Ishikawa (cell line): ENCODE measurements at regions not wholly inside any gene's neighbourhood (a gene's known extent, or its start where the extent isn't known, plus 50 kb on each side); places are given as distances from the start of the nearest gene placed in this dataset.

Experiments
- EP300 ChIP-seq: IDR thresholded peaks from 2 replicates; pipeline ENCODE4 v1.6.1; 2012; ENCODE audit warnings: borderline replicate concordance
- FOXM1 ChIP-seq: IDR thresholded peaks from 2 replicates; pipeline ENCODE4 v1.6.1; 2012; ENCODE audit warnings: low read depth, borderline replicate concordance
- RAD21 ChIP-seq: IDR thresholded peaks from 2 replicates; pipeline ENCODE4 v1.6.1; 2012; ENCODE audit warnings: low read depth
- TF ChIP-seq, protein P1 (sequence below): IDR thresholded peaks from 2 replicates; pipeline ENCODE4 v1.6.1; 2012
- TF ChIP-seq, protein P2 (sequence below): IDR thresholded peaks from 2 replicates; pipeline ENCODE4 v1.6.1; 2012; ENCODE audit warnings: low read depth, mild to moderate bottlenecking

- TF ChIP-seq RAD21 (no peak), FOXM1 (no peak), EP300 (no peak)
- TF ChIP-seq, protein P1, sequence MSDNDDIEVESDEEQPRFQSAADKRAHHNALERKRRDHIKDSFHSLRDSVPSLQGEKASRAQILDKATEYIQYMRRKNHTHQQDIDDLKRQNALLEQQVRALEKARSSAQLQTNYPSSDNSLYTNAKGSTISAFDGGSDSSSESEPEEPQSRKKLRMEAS: no peak
- TF ChIP-seq, protein P2, sequence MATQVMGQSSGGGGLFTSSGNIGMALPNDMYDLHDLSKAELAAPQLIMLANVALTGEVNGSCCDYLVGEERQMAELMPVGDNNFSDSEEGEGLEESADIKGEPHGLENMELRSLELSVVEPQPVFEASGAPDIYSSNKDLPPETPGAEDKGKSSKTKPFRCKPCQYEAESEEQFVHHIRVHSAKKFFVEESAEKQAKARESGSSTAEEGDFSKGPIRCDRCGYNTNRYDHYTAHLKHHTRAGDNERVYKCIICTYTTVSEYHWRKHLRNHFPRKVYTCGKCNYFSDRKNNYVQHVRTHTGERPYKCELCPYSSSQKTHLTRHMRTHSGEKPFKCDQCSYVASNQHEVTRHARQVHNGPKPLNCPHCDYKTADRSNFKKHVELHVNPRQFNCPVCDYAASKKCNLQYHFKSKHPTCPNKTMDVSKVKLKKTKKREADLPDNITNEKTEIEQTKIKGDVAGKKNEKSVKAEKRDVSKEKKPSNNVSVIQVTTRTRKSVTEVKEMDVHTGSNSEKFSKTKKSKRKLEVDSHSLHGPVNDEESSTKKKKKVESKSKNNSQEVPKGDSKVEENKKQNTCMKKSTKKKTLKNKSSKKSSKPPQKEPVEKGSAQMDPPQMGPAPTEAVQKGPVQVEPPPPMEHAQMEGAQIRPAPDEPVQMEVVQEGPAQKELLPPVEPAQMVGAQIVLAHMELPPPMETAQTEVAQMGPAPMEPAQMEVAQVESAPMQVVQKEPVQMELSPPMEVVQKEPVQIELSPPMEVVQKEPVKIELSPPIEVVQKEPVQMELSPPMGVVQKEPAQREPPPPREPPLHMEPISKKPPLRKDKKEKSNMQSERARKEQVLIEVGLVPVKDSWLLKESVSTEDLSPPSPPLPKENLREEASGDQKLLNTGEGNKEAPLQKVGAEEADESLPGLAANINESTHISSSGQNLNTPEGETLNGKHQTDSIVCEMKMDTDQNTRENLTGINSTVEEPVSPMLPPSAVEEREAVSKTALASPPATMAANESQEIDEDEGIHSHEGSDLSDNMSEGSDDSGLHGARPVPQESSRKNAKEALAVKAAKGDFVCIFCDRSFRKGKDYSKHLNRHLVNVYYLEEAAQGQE: no peak
These were observed 64.7 kb upstream of the KRAS start for GRCh38 chr12:25315388-25315787.
